Endodermal cell (in vitro differentiated cells): ENCODE measurements at regions not wholly inside any gene's neighbourhood (a gene's known extent, or its start where the extent isn't known, plus 50 kb on each side); places are given as distances from the start of the nearest gene placed in this dataset.

Experiments
- DNase-seq: peaks from one replicate; pipeline ENCODE4 v3.0.0-alpha.2; 2017
- H3K27ac ChIP-seq: 2 replicates; pipeline ENCODE4 v1.5.1; 2013; ENCODE audit warnings: mild to moderate bottlenecking, low read depth, low read length, moderate library complexity
- H3K27me3 ChIP-seq: 2 replicates; pipeline ENCODE4 v1.6.1; 2013; ENCODE audit warnings: mild to moderate bottlenecking, low read length, moderate library complexity; ENCODE audit not compliant: insufficient read depth, control insufficient read depth, poor library complexity, severe bottlenecking
- H3K36me3 ChIP-seq: 2 replicates; pipeline ENCODE4 v1.7.0; 2013; ENCODE audit warnings: mild to moderate bottlenecking, low read length, moderate library complexity; ENCODE audit not compliant: control insufficient read depth, insufficient read depth
- H3K4me1 ChIP-seq: one replicate; pipeline ENCODE4 v1.7.0; 2013; ENCODE audit warnings: low read length; ENCODE audit not compliant: control insufficient read depth, insufficient read depth
- H3K4me3 ChIP-seq: 2 replicates; pipeline ENCODE4 v1.5.1; 2013; ENCODE audit warnings: mild to moderate bottlenecking, low read length, moderate library complexity
- H3K9ac ChIP-seq: 2 replicates; pipeline ENCODE4 v1.6.1; 2013; ENCODE audit warnings: mild to moderate bottlenecking, low read length, moderate library complexity; ENCODE audit not compliant: poor library complexity, severe bottlenecking; ENCODE audit errors: extremely low read depth
- H3K9me3 ChIP-seq: 2 replicates; pipeline ENCODE4 v1.6.1; 2013; ENCODE audit warnings: mild to moderate bottlenecking, low read length, moderate library complexity; ENCODE audit not compliant: control insufficient read depth
- H3K27ac Mint-ChIP-seq: 2 replicates; pipeline ENCODE4 v1.8.0; 2020; ENCODE audit warnings: mixed read lengths
- H3K27me3 Mint-ChIP-seq: 2 replicates; pipeline ENCODE4 v1.8.0; 2021; ENCODE audit warnings: mild to moderate bottlenecking, mixed read lengths; ENCODE audit not compliant: insufficient read depth
- H3K36me3 Mint-ChIP-seq: 2 replicates; pipeline ENCODE4 v1.8.0; 2020; ENCODE audit warnings: low read depth, mixed read lengths
- H3K4me1 Mint-ChIP-seq: 2 replicates; pipeline ENCODE4 v1.8.0; 2020; ENCODE audit warnings: mixed read lengths
- H3K4me3 Mint-ChIP-seq: 2 replicates; pipeline ENCODE4 v1.8.0; 2020; ENCODE audit warnings: mild to moderate bottlenecking, moderate library complexity, mixed read lengths
- H3K9me3 Mint-ChIP-seq: 2 replicates; pipeline ENCODE4 v1.8.0; 2020; ENCODE audit warnings: mild to moderate bottlenecking, mixed read lengths
- CTCF ChIP-seq: fragments of 200-600 bp; sonication (generic); conservative IDR thresholded peaks from 2 replicates; pipeline ENCODE4 v1.5.0; 2021; ENCODE audit warnings: antibody characterized with exemption, mild to moderate bottlenecking
- WGBS, 2 experiments: methylation state at CpG; one replicate each; pipeline versions ENCODE4 v1.1.5 to v1.1.7; 2013; ENCODE audit warnings: missing lambda C conversion rate in 2 of 2, mixed read lengths in 1 of 2; ENCODE audit not compliant: insufficient coverage in 1 of 2, insufficient read length in 1 of 2; 5-methylcytosine and 5-hydroxymethylcytosine counted together

GRCh38 chr3:132253262-132253878 lies 63.8 kb upstream of the ACP3 start:
- H3K9me3 ChIP-seq: no peaks in the 10 kb centered on the region
- no peak overlapping the region for H3K27ac ChIP-seq
- peak; percentile 62 for DNase-seq
- H3K27me3 ChIP-seq: no peaks in the 10 kb centered on the region
- peak; percentile 85 for TF ChIP-seq CTCF
- Mint-ChIP-seq H3K4me3 (no peak overlapping the region), H3K36me3 (no peaks in the 10 kb centered on the region), H3K4me1 (peaks cover 11% of the 10 kb centered on the region), H3K27ac (no peak overlapping the region), H3K27me3 (peaks cover 5% of the 10 kb centered on the region), H3K9me3 (no peaks in the 10 kb centered on the region)
- no peak overlapping the region for H3K4me3 ChIP-seq
- H3K9ac ChIP-seq: no peak overlapping the region
- 46% methylated on average over 4 of the region's 4 CpGs; no CpG with 5 or more reads in 1 of the 2 experiments for WGBS, 2 experiments
- no peaks in the 10 kb centered on the region for H3K36me3 ChIP-seq
- no peaks in the 10 kb centered on the region for H3K4me1 ChIP-seq

- Mint-ChIP-seq H3K36me3 (no peaks in the 10 kb centered on the region), H3K27ac (no peak overlapping the region), H3K27me3 (peaks cover 5% of the 10 kb centered on the region), H3K4me3 (no peak overlapping the region), H3K4me1 (peaks cover 12% of the 10 kb centered on the region), H3K9me3 (no peaks in the 10 kb centered on the region)
- Histone ChIP-seq H3K27ac (no peak overlapping the region), H3K4me3 (no peak overlapping the region), H3K9ac (no peak overlapping the region), H3K4me1 (no peaks in the 10 kb centered on the region), H3K9me3 (no peaks in the 10 kb centered on the region), H3K36me3 (no peaks in the 10 kb centered on the region), H3K27me3 (no peaks in the 10 kb centered on the region)
- WGBS, 2 experiments: 78 to 100% methylated on average over 1 to 4 of the region's 4 CpGs
- TF ChIP-seq CTCF: no peak
- DNase-seq: no peak
Observed at GRCh38 chr3:132254076-132254755, 63.0 kb upstream of the ACP3 start.

- no peak overlapping the region for H3K27ac ChIP-seq
- Mint-ChIP-seq H3K36me3 (no peaks in the 10 kb centered on the region), H3K9me3 (no peaks in the 10 kb centered on the region), H3K27me3 (peaks cover 5% of the 10 kb centered on the region), H3K4me1 (peaks cover 21% of the 10 kb centered on the region), H3K4me3 (no peak overlapping the region), H3K27ac (no peak overlapping the region)
- H3K9ac ChIP-seq: no peak overlapping the region
- H3K36me3 ChIP-seq: no peaks in the 10 kb centered on the region
- H3K27me3 ChIP-seq: no peaks in the 10 kb centered on the region
- H3K4me1 ChIP-seq: no peaks in the 10 kb centered on the region
- 52 to 64% methylated on average over 3 to 5 of the region's 5 CpGs for WGBS, 2 experiments
- H3K9me3 ChIP-seq: no peaks in the 10 kb centered on the region
- TF ChIP-seq CTCF: no peak
- DNase-seq: no peak
- no peak overlapping the region for H3K4me3 ChIP-seq
Observed at GRCh38 chr3:132255041-132255745, 62.0 kb upstream of the ACP3 start.
